ENCODE measurements at regions not wholly inside any gene's neighbourhood (a gene's known extent, or its start where the extent isn't known, plus 50 kb on each side); places are given as distances from the start of the nearest gene placed in this dataset.

- ATAC-seq (no peak), DNase-seq (ENCODE audit: low read depth in 1 of 2, low spot score in 1 of 2) (no peak), FAIRE-seq (no peak)
- no peak overlapping the region for H3K27ac ChIP-seq
- CTCF ChIA-PET, result no interaction called here
- no peak overlapping the region for H3K4me2 ChIP-seq
- TF ChIP-seq EHF (CRISPR knock-in tag; IDR thresholded peaks at IDR 0.05) (no peak), RARB (CRISPR knock-in tag; IDR thresholded peaks at IDR 0.05) (no peak), MAZ (IDR thresholded peaks at IDR 0.05; ENCODE audit: borderline replicate concordance, low read depth, low read length) (no peak), PBX3 (IDR thresholded peaks at IDR 0.05) (no peak), TFCP2L1 (CRISPR knock-in tag; IDR thresholded peaks at IDR 0.05) (no peak), KDM1A (IDR thresholded peaks at IDR 0.05; ENCODE audit: low read depth) (no peak), KDM5A (IDR thresholded peaks at IDR 0.05) (no peak), EHMT2 (IDR thresholded peaks at IDR 0.05; ENCODE audit: low read depth) (no peak), RAD21 (conservative IDR thresholded peaks at IDR 0.05 in 1 of 2, IDR thresholded peaks at IDR 0.05 in 1 of 2) (no peak), FOSB (CRISPR knock-in tag; IDR thresholded peaks at IDR 0.05) (no peak), ZC3H11A (IDR thresholded peaks at IDR 0.05) (no peak), MYC (IDR thresholded peaks at IDR 0.05; ENCODE audit: borderline replicate concordance, low read length) (no peak), MAFK (IDR thresholded peaks at IDR 0.05; ENCODE audit: partially characterized antibody) (no peak), HOXB5 (CRISPR knock-in tag; IDR thresholded peaks at IDR 0.05) (no peak), BCL3 (IDR thresholded peaks at IDR 0.05) (no peak), FOXS1 (CRISPR knock-in tag; IDR thresholded peaks at IDR 0.05) (no peak), NPAS2 (CRISPR knock-in tag; IDR thresholded peaks at IDR 0.05; ENCODE audit: borderline replicate concordance) (no peak), CTCF (IDR thresholded peaks at IDR 0.05) (no peak)
- H3K9me3 ChIP-seq, result no peaks in the 10 kb centered on the region
- 29% methylated on average over 2 of the region's 2 CpGs for WGBS (ENCODE audit: missing lambda C conversion rate)
- H3K4me1 ChIP-seq, result no peaks in the 10 kb centered on the region
- POLR2A ChIA-PET, result no interaction called here
- H3K4me3 ChIP-seq, result no peak overlapping the region
Measured at GRCh38 chr13:91166714-91167511, 180.6 kb upstream of the MIR17HG start.

- DNase-seq (ENCODE audit: low read depth in 1 of 2, low spot score in 1 of 2) (no peak), ATAC-seq (no peak), FAIRE-seq (no peak)
- no peak overlapping the region for H3K4me3 ChIP-seq
- H3K27ac ChIP-seq, result no peak overlapping the region
- 62% methylated on average over 3 of the region's 4 CpGs for WGBS (ENCODE audit: missing lambda C conversion rate)
- TF ChIP-seq USF2 (IDR thresholded peaks at IDR 0.05), result no peak
- ChIA-PET POLR2A (no interaction called here), CTCF (no interaction called here)
- no peaks in the 10 kb centered on the region for H3K4me1 ChIP-seq
- no peaks in the 10 kb centered on the region for H3K9me3 ChIP-seq
- H3K4me2 ChIP-seq, result no peak overlapping the region
Measured at GRCh38 chr13:91167706-91168385, 179.6 kb upstream of the MIR17HG start.
